Psoas muscle (tissue), 7 donors: ENCODE measurements at regions not wholly inside any gene's neighbourhood (a gene's known extent, or its start where the extent isn't known, plus 50 kb on each side); places are given as distances from the start of the nearest gene placed in this dataset.

Source experiments
- ATAC-seq, 4 donors: fragments of 200-7000 bp; cut with Tn5 transposase; one replicate each; pipeline ENCODE4 v1.9.1; 2020; ENCODE audit warnings: moderate library complexity in 3 of 4, mild to moderate bottlenecking in 2 of 4
- DNase-seq, 2 donors: peaks; one replicate each; pipeline ENCODE4 v3.0.0-alpha.2; 2020
- H3K27ac ChIP-seq: fragments of 200-600 bp; one replicate; pipeline ENCODE4 v1.8.0; 2022
- H3K27me3 ChIP-seq, 3 donors: fragments of 200-600 bp in 1 of 3; one replicate each; pipeline versions ENCODE4 v1.6.1 to v1.8.0; 2013 to 2022; ENCODE audit warnings: low read length in 2 of 3, mild to moderate bottlenecking in 2 of 3, moderate library complexity in 1 of 3; ENCODE audit not compliant: insufficient read depth in 3 of 3
- H3K36me3 ChIP-seq, 2 donors: fragments of 200-600 bp in 1 of 2; one replicate each; pipeline versions ENCODE4 v1.6.1 to v1.8.0; 2013 to 2022; ENCODE audit warnings: low read depth in 1 of 2, mild to moderate bottlenecking in 1 of 2, moderate library complexity in 1 of 2; ENCODE audit not compliant: insufficient read depth in 1 of 2
- H3K4me1 ChIP-seq: fragments of 200-600 bp; one replicate; pipeline ENCODE4 v1.8.0; 2022
- H3K4me3 ChIP-seq: fragments of 200-600 bp; one replicate; pipeline ENCODE4 v1.8.0; 2022; ENCODE audit warnings: mild to moderate bottlenecking
- H3K9me3 ChIP-seq: fragments of 200-600 bp; one replicate; pipeline ENCODE4 v1.8.0; 2022
- CTCF ChIP-seq: fragments of 200-600 bp; IDR thresholded peaks from one replicate; pipeline ENCODE4 v1.8.0; 2022; ENCODE audit warnings: antibody characterized with exemption
- WGBS, 3 donors: extraction: QIAGEN DNeasy Blood & Tissue Kit; methylation state at CpG; one replicate each; pipeline versions ENCODE4 v1.1.6 to v1.1.7; 2013; 5-methylcytosine and 5-hydroxymethylcytosine counted together
- intact Hi-C, 2 donors: fragments of 100-400 bp; cut with DNase I; formaldehyde crosslinking; loops; one replicate each; pipeline versions ENCODE4 v1.11.0 to v1.14.2; 2022
- donor health status: healthy with polysubstance abuse.
- donor health status: DM: no; HTN: no; CAD: no; lungs with moderate emphysema.
- donor health status: Bipolar disorder and iron deficiency.
- donor health status: healthy.
- donor health status: DM: yes; HTN: yes; CAD: no.
- donor health status: DM: no; HTN: no; CAD: no.
- donor health status: DM: yes; HTN: yes; CAD: no.

DNA sequence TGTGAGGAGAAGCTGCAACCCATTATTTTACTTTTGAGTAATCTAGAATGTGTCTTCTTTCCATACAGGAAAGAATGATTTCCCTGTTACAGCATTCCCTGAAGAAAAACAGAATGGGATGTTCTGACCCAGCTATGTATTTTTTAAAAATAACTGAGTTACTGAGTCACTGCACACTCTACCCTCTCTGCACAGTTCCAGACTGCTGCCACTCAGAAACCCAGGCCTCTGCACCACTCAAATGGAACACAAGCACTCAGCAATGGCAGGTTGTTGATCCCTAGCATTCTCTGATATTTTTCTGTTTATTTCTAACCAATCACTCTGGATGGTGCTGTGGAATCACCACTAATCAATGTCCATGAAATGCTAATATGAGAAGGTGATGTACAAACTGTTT is 1300.0 kb upstream of the FAM98A start:
- intact Hi-C loops: no loop called here
- ATAC-seq: no peak

DNA sequence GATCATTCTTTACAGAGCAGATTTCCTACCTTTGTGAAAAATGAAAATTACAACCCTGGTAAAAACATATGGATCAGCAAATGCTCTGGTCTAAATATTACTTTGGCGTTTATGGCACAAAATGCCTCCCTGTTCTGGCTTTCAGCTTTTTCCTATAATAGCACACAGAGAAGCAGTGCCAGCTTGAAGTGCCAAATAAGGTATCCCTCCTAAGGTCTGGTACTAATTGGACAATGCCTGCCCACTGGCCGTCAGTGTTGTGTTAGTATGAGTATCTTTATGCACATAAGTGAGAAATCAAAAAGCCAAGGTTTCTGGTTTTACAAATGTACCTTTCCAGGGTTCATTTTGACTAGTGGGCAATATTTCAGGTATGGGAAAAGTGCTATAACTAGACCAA is 1293.7 kb upstream of the FAM98A start:
- ATAC-seq: no peak
- H3K27ac ChIP-seq: no peak overlapping the region
- WGBS, 3 donors: 29 to 44% (median 43%) methylated on average over 2 of the region's 2 CpGs

More for the DNA sequence above, 1300.0 kb upstream of the FAM98A start:
- H3K4me1 ChIP-seq: no peaks in the 10 kb centered on the region
- no peak for TF ChIP-seq CTCF
- H3K36me3 ChIP-seq: no peaks in the 10 kb centered on the region
- no peak for DNase-seq
- H3K27ac ChIP-seq: no peak overlapping the region
- H3K27me3 ChIP-seq: peaks cover 0 to 3% (median 0%) of the 10 kb centered on the region in 3 donors
- H3K4me3 ChIP-seq: no peak overlapping the region
- H3K9me3 ChIP-seq: no peaks in the 10 kb centered on the region

DNA sequence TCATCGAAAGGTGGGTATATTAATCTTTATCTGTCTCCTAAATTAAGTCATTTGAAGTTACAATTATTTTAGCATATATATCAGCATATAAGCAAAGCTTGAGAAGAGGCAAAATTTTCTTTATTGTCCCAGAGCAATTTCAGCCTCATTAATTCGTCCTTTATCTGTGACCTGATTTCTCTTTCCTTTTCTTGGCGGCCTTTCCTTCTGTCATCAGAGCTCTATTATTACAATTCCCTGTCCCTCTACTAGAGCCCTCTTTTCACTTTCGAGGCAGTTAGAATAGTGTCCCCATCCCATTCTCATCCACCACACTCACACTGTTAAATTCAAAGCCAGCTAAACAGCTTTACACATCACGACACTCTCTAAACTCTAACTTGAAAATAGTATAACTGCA is 1293.2 kb upstream of the FAM98A start:
- TF ChIP-seq CTCF: no peak
- 75 to 76% (median 75%) methylated on average over 5 of the region's 5 CpGs for WGBS, 3 donors
- no peak for ATAC-seq
- no peak overlapping the region for H3K27ac ChIP-seq
- no peaks in the 10 kb centered on the region for H3K9me3 ChIP-seq
- H3K27me3 ChIP-seq: peaks cover 0 to 3% (median 0%) of the 10 kb centered on the region in 3 donors
- no peak for DNase-seq
- intact Hi-C loops: no loop called here
- H3K36me3 ChIP-seq: no peaks in the 10 kb centered on the region
- H3K4me3 ChIP-seq: no peak overlapping the region
- H3K4me1 ChIP-seq: no peaks in the 10 kb centered on the region

More for the DNA sequence above, 1293.7 kb upstream of the FAM98A start:
- H3K4me1 ChIP-seq: no peaks in the 10 kb centered on the region
- no peaks in the 10 kb centered on the region for H3K9me3 ChIP-seq
- intact Hi-C loops: no loop called here
- no peak for DNase-seq
- H3K4me3 ChIP-seq: no peak overlapping the region
- TF ChIP-seq CTCF: no peak
- H3K27me3 ChIP-seq: peaks cover 0 to 3% (median 0%) of the 10 kb centered on the region in 3 donors
- no peaks in the 10 kb centered on the region for H3K36me3 ChIP-seq

- TF ChIP-seq CTCF: no peak
- 23 to 34% (median 31%) methylated on average over 4 of the region's 4 CpGs for WGBS, 3 donors
- H3K4me3 ChIP-seq: no peak overlapping the region
- H3K9me3 ChIP-seq: no peaks in the 10 kb centered on the region
- ATAC-seq: no peak
- no peaks in the 10 kb centered on the region for H3K27me3 ChIP-seq
- no peak overlapping the region for H3K27ac ChIP-seq
- no peaks in the 10 kb centered on the region for H3K4me1 ChIP-seq
- intact Hi-C loops: no loop called here
- no peaks in the 10 kb centered on the region for H3K36me3 ChIP-seq
- no peak for DNase-seq
Observed at GRCh38 chr2:34875091-34875745, 1276.1 kb upstream of the FAM98A start.

DNA sequence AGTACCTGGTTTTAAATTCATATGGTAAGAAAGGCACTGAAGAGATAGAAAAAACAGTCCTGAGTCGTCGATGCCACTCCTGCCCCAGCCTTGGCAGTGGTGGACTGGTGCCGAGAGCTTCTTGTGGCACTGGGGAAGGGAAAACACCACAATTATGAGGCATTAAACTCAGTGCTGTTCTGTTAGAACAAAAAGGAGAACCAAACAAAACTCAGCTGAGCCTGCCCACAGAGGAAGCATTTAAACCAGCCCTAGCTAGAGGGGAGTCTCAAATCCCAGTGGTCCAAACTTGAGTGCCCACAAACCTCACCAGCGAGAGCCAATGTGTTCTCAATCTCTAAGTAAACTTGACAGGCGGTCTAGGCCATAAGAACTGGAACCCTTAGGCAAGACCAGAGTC is 1254.5 kb upstream of the FAM98A start:
- ATAC-seq: no peak
- DNase-seq: no peak
- H3K27ac ChIP-seq: no peak overlapping the region
- 76 to 88% (median 85%) methylated on average over 5 of the region's 5 CpGs for WGBS, 3 donors
- H3K27me3 ChIP-seq: no peaks in the 10 kb centered on the region
- H3K9me3 ChIP-seq: peaks cover 6% of the 10 kb centered on the region
- intact Hi-C loops: no loop called here
- no peak overlapping the region for H3K4me3 ChIP-seq
- no peak for TF ChIP-seq CTCF
- H3K4me1 ChIP-seq: no peaks in the 10 kb centered on the region
- H3K36me3 ChIP-seq: no peaks in the 10 kb centered on the region
